Anterior cingulate cortex (tissue), 58 donors: ENCODE measurements at regions not wholly inside any gene's neighbourhood (a gene's known extent, or its start where the extent isn't known, plus 50 kb on each side); places are given as distances from the start of the nearest gene placed in this dataset.
A peak's percentile ranks its signal among the peaks of the same experiment; 100 is the strongest.

Source experiments
- DNase-seq, 58 donors: peaks; one replicate each; lab custom pipeline; 2025; lab: John Stamatoyannopoulos, UW

DNA sequence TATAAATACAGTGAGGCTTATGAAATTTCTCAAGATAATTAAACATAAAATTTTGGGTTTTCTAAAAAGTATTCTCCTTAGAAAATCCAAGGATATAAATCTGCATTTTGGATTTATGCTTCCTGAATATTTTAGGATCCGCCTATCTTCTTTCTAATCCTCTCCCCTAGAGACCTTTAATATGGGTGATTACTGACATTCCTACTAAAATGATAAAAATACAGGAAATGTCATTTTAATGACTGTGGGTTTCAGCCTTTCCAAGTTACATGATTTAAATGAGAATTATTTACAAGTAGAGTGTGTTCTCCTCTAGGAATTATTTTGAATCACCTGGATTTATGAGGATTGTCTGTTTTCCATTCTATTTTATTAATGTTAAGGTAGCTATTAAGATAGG is 150.4 kb downstream of the C7orf25 start:
- no peak for DNase-seq

DNA sequence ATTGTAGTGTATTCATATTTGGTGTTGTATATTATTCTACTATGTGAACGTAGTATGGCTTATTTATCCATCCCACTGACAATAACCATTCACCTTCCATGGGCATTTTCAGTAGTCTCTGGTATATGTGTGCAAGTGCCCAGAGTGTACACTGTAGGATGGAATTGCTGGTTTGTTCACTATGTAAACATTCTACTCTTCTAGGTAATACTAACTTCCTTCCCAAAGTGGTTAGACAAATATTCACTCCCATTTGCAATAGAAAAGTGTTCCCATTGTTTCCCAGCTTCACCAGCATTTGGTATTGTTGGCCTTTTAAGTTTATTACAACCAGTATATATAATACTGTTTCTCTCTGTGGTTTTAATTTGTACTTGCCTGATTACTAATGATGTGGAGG is 153.7 kb downstream of the C7orf25 start:
- no peak for DNase-seq

DNA sequence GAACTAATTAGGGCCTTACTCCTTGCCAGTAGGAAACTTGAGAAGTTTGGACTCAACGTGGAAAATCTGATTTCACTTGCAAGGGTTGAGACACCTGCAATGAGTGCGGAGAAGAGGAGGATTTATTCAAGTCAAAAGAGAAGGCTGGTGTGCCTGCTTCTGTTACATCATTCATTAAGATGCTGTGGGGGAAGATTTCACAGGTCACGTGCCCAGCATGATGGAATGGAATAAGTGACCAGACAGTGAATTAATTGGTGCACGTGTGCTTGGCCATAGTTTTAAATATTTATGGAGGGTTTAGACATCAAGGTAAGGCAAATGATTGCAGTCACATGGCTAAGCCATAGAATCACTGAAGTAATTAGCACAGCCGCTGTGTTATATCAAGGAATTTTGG is 155.0 kb downstream of the C7orf25 start:
- no peak for DNase-seq

DNA sequence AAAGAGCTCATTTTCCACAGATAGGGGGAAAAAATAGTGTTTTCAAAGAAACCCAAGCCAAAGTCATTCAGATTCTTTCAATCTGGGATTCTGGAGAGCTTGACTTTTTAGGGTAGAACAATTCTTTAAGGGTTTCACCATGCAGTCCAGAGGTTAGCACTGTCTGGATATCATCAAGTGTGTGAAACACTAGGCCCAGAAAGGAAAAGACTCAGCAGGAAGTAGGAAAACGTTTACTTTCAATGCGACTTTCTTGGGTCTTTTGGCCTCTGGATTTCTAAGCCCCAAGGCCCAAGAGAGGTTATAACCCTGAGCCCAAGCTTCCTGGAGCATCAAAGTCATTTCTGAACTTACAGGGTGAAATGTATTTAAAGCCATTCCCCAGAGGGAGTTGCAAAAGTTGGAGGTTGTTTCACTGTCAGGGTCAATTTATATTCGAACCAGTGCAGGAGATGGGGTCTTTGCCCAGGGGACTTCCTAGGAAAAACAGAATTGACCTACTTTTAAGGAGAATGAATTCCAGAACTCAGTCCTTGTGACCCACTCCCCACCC is 158.0 kb downstream of the C7orf25 start:
- no peak for DNase-seq

DNA sequence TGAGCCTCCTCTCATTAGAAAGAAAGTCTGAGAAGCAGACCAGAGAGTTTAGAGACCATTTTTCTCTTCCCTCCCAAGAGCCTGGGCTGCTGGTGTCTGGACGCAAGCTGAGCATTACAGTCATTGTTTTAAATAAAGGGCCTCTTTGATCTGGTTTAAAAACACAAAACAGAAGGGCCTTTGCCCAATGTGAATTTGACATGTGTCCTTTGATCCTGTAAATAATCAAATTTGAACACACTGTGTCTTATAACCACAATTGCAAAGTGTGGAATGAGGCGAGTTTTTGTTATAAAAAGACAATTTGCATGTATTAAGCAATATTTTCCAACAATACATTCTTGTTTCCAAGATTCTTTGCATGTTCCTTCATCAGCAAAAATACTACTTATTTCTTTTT is 158.5 kb downstream of the C7orf25 start:
- DNase-seq = peak in 3 of 58 donors; percentile 20 to 46 (median 37)

DNA sequence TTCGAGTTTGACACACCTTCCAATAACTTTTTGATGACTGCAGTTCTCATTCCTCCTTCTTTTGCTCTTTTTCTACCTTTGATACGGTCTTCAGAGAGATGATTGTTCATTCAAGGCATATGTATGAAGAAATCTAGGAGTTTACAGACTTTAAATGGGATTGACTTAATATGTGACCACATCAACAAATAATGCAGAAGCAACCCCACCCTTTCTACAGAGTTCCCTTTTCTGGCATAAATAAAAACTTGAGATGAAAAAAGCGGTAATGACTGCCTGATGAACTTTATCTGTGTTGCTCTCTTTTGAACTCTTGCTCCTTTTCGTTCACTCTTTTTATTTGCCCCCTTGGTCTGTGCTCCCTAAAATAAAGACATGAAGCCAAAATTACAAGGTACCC is 161.7 kb downstream of the C7orf25 start:
- no peak for DNase-seq

DNA sequence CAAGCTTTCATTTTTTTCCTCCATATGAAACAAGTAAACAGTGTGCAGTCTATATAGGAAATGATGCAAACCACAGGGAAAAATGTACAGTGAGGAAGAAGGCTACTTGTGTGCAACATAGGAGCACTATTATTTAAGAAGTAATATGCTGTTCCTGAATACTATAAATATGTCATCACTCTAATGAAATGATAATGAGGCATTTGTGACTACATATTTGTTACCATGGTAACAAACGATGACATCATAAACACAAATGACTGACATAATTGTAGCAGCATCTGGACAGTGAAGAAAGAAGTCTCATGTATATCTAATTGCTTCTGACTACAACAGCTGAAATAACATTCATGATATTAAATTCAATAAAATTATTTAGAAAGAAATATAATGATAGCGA is 164.8 kb downstream of the C7orf25 start:
- DNase-seq = no peak

DNA sequence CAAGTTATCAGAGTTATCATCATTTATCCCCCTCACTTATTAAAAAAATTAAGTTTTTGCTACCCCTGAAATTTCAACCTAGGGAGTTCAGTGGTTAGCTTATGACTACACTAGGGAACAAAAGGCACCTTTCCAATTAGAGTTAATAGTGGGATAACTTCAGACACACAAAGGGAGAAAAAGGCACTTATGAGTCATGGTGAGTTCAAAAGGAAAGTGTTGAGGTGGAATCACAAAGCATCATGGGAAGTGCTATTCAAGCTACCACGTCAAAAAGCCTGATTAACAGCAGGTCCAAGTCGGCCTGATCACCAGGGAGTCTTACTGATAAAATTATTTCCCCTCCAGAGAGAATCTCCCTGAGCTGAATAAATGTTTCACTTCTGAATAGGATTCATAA is 165.7 kb downstream of the C7orf25 start:
- DNase-seq = no peak

DNA sequence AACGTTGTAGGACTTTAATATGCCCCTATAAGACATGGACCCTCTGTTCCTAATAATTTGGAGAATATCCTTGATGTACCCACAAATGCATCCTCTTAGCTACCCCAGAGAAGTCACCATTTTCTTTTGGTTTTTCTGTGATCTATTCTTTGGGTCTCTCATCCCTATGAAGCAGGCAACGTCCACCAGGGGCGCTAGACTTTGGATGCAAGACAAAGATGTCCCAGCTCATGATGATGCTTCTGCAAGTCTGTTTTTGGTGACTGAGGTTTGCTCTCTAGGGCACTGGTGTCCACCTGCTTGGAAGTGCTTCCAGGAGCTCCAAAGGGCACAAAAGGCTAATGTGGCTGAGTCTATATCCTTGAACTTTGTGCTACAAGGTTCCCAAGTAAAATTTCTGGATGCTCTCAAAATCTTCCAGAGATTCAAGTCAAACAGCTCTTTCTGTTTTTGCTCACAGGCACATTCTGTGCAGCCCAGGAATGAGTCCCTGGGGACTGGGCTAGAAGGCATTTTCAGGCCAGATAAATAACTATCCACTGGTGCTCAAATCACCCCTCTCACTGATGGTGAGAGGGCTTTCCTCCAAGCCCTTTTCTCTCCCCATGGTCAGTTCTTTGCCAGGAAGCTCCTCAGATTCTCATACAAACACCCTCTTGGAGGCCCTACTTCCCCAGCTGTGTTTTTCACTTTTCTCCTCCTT is 166.4 kb downstream of the C7orf25 start:
- no peak for DNase-seq

DNA sequence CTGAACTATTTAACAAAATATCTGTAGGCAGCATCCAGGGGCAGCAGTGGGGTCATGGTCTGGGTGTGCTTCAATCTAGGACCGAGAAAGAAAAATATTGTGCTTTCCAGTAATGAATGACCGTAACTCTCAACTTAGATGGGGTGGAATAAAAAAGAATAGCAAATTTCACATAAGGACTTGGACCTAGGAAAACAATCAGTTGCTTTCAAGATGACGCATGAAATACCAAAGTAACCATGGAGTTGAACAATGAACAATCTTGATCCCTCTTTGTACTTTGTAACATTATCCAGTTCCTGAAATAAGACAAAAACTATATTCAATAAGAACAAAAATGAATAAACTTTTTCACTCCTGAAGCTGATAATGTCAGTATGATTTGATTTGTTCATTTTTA is 167.1 kb downstream of the C7orf25 start:
- DNase-seq = no peak

DNA sequence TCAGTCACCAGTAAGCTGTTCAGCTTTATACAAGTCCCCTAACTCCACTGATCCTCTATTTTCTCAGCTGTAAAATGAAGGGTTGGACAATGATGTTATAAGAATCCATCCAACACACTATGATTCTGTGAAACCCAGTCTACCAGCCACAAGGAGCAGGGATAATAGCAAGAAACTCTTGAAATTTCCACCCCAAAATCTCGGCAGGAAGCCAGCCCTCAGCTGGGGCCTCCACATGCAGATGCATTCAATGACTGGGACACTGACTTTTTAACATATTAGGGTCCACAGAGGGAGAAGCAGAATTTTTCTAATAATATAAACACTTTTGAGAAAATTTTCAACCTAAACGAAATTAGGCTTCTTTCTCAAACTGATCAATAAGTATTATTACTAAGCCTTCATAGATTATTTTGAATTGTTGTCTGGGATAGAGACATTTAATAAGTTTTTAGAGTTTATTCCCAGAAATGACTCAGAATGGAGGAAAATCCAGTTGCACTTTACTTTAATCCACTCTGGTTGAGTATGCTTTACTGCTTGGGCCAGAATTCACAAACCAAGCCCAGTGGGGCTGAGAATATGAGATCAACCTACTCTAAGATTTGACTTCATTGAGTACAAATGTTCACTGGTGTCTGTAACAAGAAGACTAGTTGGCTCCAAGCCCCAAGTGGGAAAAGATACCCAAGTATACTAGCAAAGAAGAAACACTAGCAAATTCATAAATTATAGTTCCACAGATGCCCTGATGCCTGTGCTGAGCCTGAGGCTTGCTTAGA is 168.6 kb downstream of the C7orf25 start:
- no peak for DNase-seq

DNA sequence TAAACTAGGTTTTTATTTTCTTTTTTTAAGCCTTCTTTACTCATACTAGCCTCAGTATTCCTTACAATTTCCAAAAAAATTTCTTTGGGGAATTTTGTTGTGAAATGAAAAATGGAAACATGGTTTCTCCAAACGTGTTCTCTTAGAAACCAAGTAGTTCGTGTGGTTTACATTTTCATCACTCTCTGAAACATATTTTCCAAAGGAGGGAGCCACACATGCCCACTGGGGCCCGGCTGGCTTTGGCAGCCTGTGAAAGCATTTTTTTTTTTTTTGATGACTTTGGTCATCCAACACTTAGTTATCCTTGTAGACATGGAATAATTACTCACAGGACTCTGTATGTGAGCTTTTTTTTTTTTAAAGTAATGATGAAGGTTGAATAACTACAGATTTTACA is 169.6 kb downstream of the C7orf25 start:
- no peak for DNase-seq

DNA sequence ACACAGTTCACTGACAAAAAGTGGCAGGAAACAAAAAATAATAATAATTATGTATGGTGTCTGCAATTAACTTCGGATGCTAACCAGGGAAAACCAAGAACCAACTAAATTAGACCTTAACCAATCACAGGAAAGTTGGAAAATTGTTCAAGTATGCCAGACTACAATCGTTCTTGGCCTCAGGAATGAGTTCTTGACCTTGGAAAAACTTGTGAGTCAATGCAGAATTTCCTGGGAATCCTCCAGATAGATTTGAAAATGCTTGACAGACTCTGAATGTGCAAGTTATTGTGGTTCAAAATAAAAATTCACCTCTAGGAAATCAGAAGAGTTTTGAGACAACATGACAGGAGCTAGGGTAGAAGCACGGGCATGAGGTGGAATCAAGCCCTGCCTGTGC is 171.5 kb downstream of the C7orf25 start:
- DNase-seq = no peak

DNA sequence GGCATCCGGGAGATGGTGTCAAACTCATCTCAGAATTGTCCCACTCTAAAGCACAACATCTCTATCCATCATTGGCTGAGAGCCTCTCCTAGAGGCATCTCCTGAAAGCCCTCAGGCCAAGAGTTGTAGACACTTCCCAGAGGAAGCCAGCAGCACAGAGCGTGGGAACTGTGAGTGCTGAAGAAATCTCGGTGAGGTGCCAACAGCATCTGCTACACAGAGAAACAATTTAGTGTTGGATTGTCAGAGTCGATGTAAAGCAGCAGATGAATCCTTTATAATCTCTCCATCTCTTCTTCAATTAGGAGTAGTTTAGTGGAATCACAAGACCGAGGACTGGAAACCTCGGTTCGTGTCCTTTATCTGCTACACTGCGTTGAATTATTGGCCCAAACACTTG is 172.2 kb downstream of the C7orf25 start:
- peak in 18 of 58 donors; percentile 3 to 47 (median 20) for DNase-seq

DNA sequence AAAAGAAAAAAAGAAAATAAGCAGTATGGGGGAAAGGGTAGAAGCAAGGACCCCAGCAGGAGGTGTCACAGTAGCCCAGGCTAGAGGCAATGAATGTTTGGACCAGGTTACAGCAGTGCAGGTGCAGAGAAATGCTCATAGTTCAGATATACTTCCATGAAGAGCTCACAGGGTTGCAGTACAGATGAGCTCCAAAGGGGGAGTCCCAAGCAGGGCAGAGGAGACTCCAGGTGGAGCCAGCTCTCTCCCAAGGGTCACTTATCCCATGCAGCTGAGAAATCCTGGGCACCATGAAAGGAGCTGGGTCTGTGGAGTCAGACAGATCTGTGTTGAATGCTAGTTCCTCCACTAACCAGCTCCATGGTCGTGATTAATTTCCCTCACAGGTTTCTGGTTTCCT is 174.9 kb downstream of the C7orf25 start:
- no peak for DNase-seq

DNA sequence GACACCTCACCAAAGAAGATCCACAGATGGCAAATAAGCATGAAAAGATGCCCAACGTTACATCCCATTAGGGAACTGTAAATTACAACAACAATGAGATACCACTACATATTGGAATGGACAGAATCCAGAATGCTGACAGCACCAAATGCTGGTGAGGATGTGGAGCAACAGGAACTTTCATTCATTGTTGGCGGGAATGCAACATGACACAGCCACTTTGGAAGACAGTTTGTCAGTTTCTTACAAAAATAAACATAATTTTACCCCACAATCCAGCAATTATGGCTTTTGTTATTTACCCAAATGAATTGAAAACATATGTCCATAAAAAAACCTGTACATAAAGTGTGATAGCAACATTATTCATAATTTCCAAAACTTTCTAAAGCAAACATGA is 176.8 kb downstream of the C7orf25 start:
- DNase-seq = no peak

DNA sequence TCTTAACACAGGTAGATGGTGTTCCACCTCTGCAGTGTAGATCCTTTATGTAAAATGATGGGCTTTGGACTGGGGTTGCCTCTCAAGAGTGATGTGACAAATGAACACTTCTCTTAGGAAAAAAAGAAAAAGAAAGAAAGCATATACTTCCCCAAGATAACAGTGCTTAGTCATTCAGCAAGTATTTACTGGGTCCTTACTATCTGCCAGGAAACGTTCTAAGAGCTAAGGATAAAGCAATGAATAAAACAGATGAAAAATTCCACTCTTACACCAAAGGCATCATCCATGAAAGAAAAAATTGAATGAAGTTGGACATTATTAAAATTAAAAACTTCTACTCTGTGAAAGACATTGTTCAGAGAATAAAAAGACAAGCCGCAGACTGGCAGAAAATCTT is 177.3 kb downstream of the C7orf25 start:
- no peak for DNase-seq

DNA sequence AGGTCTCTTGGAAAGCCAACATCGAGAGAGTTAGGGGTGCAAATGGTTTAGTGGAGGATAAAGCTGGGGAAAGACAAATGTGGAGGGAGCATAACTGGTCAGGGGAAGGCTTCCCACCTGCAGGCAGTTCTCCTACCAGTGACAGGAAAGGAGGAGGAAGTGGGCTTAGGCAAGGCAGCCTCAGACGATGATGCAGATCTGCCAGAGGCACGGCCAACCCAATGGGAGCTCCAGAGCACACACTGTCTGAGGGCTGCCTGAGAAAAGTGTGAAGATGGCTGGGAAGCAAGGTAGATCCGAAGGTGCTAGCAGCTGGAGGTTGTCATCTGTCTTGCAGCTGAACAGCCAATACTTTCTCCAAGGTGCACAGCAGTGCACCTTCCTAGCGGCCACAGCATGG is 178.8 kb downstream of the C7orf25 start:
- DNase-seq = no peak

DNA sequence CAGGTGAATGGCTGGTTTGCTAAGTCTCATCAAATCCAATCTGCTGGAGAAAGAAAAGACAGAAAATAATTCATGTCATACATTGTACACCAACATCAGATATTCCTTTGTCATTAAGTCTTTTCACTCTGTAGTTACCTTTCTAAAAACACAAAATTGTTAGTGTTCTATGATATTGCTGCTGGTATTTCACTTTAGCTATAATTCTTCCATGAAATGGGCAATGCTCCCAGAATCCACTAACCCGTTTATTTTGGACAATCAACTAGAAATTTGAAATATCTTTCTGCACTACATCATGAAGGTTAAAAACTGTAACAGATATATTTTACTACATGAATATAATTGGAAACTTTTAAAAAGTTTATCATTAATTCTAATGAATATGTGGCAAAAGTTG is 181.3 kb downstream of the C7orf25 start:
- DNase-seq = no peak

DNA sequence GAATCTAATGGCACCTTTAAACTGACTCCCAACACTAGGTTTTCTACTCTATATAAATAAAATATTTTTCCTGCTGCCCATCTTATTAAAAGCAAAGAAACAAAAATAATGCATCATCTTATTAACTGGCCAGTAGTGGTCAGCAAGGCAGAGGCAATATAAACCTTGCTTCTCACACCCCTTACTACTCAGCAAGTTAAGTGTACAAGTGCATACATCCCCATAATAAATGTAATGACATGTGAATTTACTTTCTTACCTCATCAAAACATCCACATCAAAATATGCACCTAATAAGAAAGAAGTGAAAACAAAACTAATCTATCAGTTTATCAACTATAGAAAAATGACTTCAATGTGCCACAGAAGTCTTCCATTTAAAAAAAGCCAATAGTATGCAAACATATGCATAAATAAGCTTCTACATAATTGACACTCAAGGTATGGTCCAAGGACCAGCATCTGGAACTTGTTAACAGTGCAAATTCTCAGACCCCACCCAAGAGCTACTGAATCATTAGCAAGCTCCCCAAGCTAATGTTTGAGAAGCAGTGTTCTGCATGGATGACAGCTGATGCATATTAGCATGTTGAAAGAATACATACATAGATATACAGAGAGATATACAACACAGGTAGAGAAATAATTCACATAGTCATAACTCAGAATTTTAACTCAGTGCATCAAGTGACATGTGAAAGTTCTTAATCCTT is 182.7 kb downstream of the C7orf25 start:
- DNase-seq = no peak

DNA sequence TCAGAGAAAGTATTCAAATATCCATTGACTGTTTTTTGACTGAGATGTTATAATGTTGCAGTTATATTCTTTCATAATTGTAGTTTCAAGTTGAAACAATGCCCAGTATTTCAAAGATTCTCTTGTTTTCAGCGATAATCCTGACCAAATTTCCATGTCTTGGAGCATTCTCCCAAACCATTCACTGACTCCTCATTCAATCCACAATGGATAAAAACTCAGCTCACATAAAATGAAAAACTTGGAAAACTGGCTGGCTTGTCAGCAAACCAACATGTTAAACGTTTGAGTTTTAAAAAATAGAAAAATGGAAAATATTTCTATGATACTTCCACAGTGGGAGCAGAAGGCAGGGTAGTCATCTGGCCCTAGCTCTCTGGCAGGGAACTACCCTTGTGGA is 184.4 kb downstream of the C7orf25 start:
- DNase-seq = no peak
